B cell (primary cell): ENCODE measurements at regions not wholly inside any gene's neighbourhood (a gene's known extent, or its start where the extent isn't known, plus 50 kb on each side); places are given as distances from the start of the nearest gene placed in this dataset.
"Not testable (repeated sequence)": the region's sequence is repeated elsewhere in the genome, so short reads cannot be mapped to it uniquely, and the experiment has no call there.

Source experiments
- CTCF ChIP-seq: fragments of 200-600 bp; IDR thresholded peaks from one replicate; pipeline ENCODE4 v1.8.0; 2022; ENCODE audit warnings: antibody characterized with exemption, mild to moderate bottlenecking
- EZH2 ChIP-seq: IDR thresholded peaks from 2 replicates; pipeline ENCODE4 v1.6.1; 2012; ENCODE audit warnings: borderline replicate concordance, low read depth, mild to moderate bottlenecking, moderate library complexity, low read length; ENCODE audit not compliant: insufficient read depth, poor library complexity, severe bottlenecking

GRCh38 chr11:3576066-3576604 is 65.7 kb downstream of the ART5 start:
- TF ChIP-seq CTCF, EZH2: not testable (repeated sequence)
